Endothelial cell of umbilical vein (primary cell): ENCODE measurements at regions not wholly inside any gene's neighbourhood (a gene's known extent, or its start where the extent isn't known, plus 50 kb on each side); places are given as distances from the start of the nearest gene placed in this dataset.

ENCODE experiments used
- EZH2 ChIP-seq: IDR thresholded peaks from 2 replicates; pipeline ENCODE4 v1.6.1; 2012; ENCODE audit warnings: borderline replicate concordance, low read depth, mild to moderate bottlenecking, moderate library complexity, low read length, inconsistent platforms; ENCODE audit not compliant: severe bottlenecking
- FOS ChIP-seq: IDR thresholded peaks from 2 replicates; pipeline ENCODE4 v1.6.1; 2011; ENCODE audit warnings: mild to moderate bottlenecking, low read length, moderate library complexity, borderline replicate concordance; ENCODE audit not compliant: insufficient read depth
- GATA2 ChIP-seq: IDR thresholded peaks from 2 replicates; pipeline ENCODE4 v1.7.0; 2011; ENCODE audit warnings: low read depth, mild to moderate bottlenecking, moderate library complexity, mixed read lengths, low read length; ENCODE audit not compliant: insufficient read length, insufficient read depth
- JUN ChIP-seq: IDR thresholded peaks from 2 replicates; pipeline ENCODE4 v1.6.1; 2011; ENCODE audit warnings: borderline replicate concordance, low read depth; ENCODE audit not compliant: insufficient read length, insufficient read depth
- MYC ChIP-seq: IDR thresholded peaks from one replicate; pipeline ENCODE4 v1.6.1; 2011; ENCODE audit warnings: mild to moderate bottlenecking, low read depth, low read length
- POLR2A ChIP-seq: IDR thresholded peaks from 2 replicates; pipeline ENCODE4 v1.6.1; 2012; ENCODE audit warnings: low read depth, mild to moderate bottlenecking, control low read depth, low read length
- POLR2AphosphoS5 ChIP-seq: IDR thresholded peaks from 2 replicates; pipeline ENCODE4 v1.6.1; 2012; ENCODE audit warnings: low read depth, mild to moderate bottlenecking, control low read depth, low read length, moderate library complexity; ENCODE audit not compliant: insufficient read depth
- TF ChIP-seq, protein P1 (sequence below), 2 donors: IDR thresholded peaks; 1 replicate in 1 of 2; 2 replicates in 1 of 2; pipeline ENCODE4 v1.5.1; 2011; ENCODE audit warnings: low read length in 2 of 2, mild to moderate bottlenecking in 2 of 2, moderate library complexity in 2 of 2, control low read depth in 1 of 2, inconsistent platforms in 1 of 2, low read depth in 1 of 2; ENCODE audit not compliant: insufficient read depth in 1 of 2; ENCODE audit errors: extremely low read depth in 1 of 2
- TF ChIP-seq, protein P2 (sequence below): IDR thresholded peaks from 2 replicates; pipeline ENCODE4 v1.6.1; 2011; ENCODE audit not compliant: insufficient read depth, insufficient read length

DNA sequence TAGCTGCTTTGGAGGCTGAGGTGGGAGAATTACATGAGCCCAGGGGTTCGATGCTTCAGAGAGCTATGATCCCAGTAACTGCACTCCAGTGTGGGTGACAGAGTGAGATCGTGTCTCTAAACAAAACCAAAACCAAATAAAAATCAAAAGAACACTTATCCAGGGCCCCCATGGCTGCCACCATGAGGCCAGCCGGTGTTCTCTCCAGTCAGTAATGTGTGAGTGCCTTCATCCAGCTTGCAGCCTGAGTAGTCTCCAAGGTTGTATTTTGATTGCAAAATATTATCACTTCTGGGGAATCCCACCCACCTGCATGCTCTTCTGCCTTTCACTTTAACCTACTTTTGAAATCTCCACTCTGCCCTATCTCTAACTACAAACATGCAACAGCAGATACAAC lies 221.0 kb upstream of the WSB1 start:
- TF ChIP-seq EZH2 = no peak
- no peak for TF ChIP-seq POLR2AphosphoS5
- TF ChIP-seq POLR2A = no peak
- TF ChIP-seq, protein P1, sequence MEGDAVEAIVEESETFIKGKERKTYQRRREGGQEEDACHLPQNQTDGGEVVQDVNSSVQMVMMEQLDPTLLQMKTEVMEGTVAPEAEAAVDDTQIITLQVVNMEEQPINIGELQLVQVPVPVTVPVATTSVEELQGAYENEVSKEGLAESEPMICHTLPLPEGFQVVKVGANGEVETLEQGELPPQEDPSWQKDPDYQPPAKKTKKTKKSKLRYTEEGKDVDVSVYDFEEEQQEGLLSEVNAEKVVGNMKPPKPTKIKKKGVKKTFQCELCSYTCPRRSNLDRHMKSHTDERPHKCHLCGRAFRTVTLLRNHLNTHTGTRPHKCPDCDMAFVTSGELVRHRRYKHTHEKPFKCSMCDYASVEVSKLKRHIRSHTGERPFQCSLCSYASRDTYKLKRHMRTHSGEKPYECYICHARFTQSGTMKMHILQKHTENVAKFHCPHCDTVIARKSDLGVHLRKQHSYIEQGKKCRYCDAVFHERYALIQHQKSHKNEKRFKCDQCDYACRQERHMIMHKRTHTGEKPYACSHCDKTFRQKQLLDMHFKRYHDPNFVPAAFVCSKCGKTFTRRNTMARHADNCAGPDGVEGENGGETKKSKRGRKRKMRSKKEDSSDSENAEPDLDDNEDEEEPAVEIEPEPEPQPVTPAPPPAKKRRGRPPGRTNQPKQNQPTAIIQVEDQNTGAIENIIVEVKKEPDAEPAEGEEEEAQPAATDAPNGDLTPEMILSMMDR (IDR thresholded peaks at IDR 0.05; ENCODE audit: extremely low read depth in 1 of 2, insufficient read depth in 1 of 2, low read depth in 1 of 2, low read length in 2 of 2) = no peak
- TF ChIP-seq GATA2 = no peak
- no peak for TF ChIP-seq MYC
- TF ChIP-seq FOS = no peak
- TF ChIP-seq, protein P2, sequence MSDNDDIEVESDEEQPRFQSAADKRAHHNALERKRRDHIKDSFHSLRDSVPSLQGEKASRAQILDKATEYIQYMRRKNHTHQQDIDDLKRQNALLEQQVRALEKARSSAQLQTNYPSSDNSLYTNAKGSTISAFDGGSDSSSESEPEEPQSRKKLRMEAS = no peak
- TF ChIP-seq JUN = no peak
